ENCODE measurements at regions not wholly inside any gene's neighbourhood (a gene's known extent, or its start where the extent isn't known, plus 50 kb on each side); places are given as distances from the start of the nearest gene placed in this dataset.

DNA sequence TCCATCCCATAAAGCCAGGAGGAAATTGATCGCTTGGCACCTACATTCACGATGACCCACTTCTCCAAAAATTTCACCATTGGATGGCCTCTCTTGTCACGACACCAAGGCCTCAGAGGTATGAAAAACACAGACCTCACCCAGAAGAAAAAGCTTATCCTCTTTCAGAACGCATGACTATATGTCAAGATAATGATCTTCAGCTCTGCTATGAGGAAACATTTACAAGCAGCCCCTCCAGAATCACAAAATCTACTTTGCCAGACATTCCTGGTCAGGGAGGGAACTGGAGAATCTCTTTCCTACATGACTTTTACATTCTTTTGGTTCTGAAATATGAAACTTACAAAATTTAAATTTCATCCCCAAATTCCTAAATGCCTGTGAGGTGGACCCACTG lies 122.7 kb downstream of the WNT5A start:
- H3K9me3 ChIP-seq (ENCODE audit: insufficient read depth, low read depth, low read length) = no peaks in the 10 kb centered on the region
- no peaks in the 10 kb centered on the region for H3K79me2 ChIP-seq (ENCODE audit: insufficient read depth, low read length)
- no peaks in the 10 kb centered on the region for H4K20me1 ChIP-seq (ENCODE audit: insufficient read depth, low read length, poor library complexity, severe bottlenecking)
- H3K4me1 ChIP-seq (ENCODE audit: insufficient read depth, low read length, poor library complexity, severe bottlenecking) = no peaks in the 10 kb centered on the region
- H3F3A ChIP-seq (ENCODE audit: low read depth) = no peaks in the 10 kb centered on the region
- no peaks in the 10 kb centered on the region for H3K36me3 ChIP-seq (ENCODE audit: insufficient read depth, low read length)
- no peak overlapping the region for H3K9ac ChIP-seq (ENCODE audit: low read depth, low read length, poor library complexity, severe bottlenecking)
- no peak overlapping the region for H3K4me3 ChIP-seq (ENCODE audit: low read length, poor library complexity, severe bottlenecking)
- no peaks in the 10 kb centered on the region for H3K9me2 ChIP-seq (replicated peaks; ENCODE audit: low read depth, low read length)
- H3K27me3 ChIP-seq (ENCODE audit: insufficient read depth, low read length, poor library complexity, severe bottlenecking) = no peaks in the 10 kb centered on the region
- no peak overlapping the region for H3K4me2 ChIP-seq (ENCODE audit: low read depth, low read length, poor library complexity, severe bottlenecking)
- TF ChIP-seq, protein P1, sequence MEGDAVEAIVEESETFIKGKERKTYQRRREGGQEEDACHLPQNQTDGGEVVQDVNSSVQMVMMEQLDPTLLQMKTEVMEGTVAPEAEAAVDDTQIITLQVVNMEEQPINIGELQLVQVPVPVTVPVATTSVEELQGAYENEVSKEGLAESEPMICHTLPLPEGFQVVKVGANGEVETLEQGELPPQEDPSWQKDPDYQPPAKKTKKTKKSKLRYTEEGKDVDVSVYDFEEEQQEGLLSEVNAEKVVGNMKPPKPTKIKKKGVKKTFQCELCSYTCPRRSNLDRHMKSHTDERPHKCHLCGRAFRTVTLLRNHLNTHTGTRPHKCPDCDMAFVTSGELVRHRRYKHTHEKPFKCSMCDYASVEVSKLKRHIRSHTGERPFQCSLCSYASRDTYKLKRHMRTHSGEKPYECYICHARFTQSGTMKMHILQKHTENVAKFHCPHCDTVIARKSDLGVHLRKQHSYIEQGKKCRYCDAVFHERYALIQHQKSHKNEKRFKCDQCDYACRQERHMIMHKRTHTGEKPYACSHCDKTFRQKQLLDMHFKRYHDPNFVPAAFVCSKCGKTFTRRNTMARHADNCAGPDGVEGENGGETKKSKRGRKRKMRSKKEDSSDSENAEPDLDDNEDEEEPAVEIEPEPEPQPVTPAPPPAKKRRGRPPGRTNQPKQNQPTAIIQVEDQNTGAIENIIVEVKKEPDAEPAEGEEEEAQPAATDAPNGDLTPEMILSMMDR (conservative IDR thresholded peaks at IDR 0.05; ENCODE audit: low read length) = no peak
- no peak for TF ChIP-seq EZH2phosphoT487 (IDR thresholded peaks at IDR 0.05; ENCODE audit: borderline replicate concordance)
- H2AFZ ChIP-seq (ENCODE audit: low read length) = no peak overlapping the region

DNA sequence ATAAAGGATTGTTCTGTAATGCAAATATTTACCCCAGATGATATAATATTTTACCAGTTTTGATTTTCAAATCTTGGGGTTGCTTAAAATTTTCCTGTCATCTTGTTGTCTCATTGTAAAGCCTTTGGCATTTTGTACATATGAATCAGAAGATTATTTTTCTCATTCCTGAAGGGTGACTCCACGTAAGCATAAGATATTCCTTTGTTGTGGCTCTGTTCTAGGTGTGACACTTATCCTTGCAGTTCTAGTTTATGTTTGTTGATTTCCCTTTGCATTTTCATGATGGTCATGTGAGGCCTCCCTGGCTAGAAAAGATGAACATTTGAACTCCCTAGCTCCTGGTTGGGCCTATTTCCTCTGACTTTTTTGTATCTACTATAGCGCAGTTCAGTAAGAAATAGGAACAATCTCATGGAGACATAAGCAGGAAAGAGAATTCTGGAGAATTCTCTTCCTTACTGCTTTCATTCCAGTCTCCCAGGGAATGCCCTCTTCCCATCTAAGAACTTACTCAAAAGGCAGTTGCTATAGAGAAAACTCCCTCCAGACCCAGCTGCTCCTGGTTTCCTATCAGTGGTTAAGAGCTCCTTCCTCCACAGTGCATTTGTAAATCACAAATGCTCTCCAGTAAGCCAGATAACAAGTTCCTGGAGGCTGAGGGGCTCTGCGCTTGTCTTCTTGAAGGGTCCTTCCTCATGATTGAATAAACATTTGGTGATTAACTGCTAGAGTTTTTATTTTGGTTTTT lies 124.7 kb downstream of the WNT5A start:
- H3K79me2 ChIP-seq (ENCODE audit: insufficient read depth, low read length) = no peaks in the 10 kb centered on the region
- H3K4me1 ChIP-seq (ENCODE audit: insufficient read depth, low read length, poor library complexity, severe bottlenecking) = no peaks in the 10 kb centered on the region
- H3K4me2 ChIP-seq (ENCODE audit: low read depth, low read length, poor library complexity, severe bottlenecking) = no peak overlapping the region
- no peaks in the 10 kb centered on the region for H3F3A ChIP-seq (ENCODE audit: low read depth)
- no peak overlapping the region for H2AFZ ChIP-seq (ENCODE audit: low read length)
- H3K9me3 ChIP-seq (ENCODE audit: insufficient read depth, low read depth, low read length) = no peaks in the 10 kb centered on the region
- no peaks in the 10 kb centered on the region for H3K27me3 ChIP-seq (ENCODE audit: insufficient read depth, low read length, poor library complexity, severe bottlenecking)
- no peak for TF ChIP-seq EZH2phosphoT487 (IDR thresholded peaks at IDR 0.05; ENCODE audit: borderline replicate concordance)
- TF ChIP-seq, protein P1 (conservative IDR thresholded peaks at IDR 0.05; ENCODE audit: low read length) = no peak
- H3K9ac ChIP-seq (ENCODE audit: low read depth, low read length, poor library complexity, severe bottlenecking) = no peak overlapping the region
- no peak overlapping the region for H3K4me3 ChIP-seq (ENCODE audit: low read length, poor library complexity, severe bottlenecking)
- H4K20me1 ChIP-seq (ENCODE audit: insufficient read depth, low read length, poor library complexity, severe bottlenecking) = no peaks in the 10 kb centered on the region
- no peaks in the 10 kb centered on the region for H3K9me2 ChIP-seq (replicated peaks; ENCODE audit: low read depth, low read length)
- no peaks in the 10 kb centered on the region for H3K36me3 ChIP-seq (ENCODE audit: insufficient read depth, low read length)

DNA sequence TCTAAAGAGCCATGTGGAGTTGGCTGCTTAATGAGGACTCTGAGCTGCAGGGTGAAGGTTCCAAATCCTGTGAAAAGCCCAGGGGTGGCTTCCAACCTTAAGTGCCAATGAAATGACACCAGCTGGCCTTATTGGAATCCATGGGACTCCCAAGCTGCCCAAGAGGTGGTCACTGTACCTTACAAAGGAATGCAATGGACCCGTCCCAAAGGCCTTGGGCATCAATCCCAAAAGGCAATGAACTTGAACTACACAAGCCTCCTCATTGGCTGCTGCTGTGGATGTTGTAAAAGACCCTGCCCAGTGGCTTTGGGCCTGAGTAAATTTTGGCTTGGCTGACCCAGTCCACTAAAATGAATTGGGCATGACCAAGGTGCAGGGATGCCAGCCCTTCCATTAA lies 129.3 kb downstream of the WNT5A start:
- H3K4me3 ChIP-seq (ENCODE audit: low read length, poor library complexity, severe bottlenecking) = no peak overlapping the region
- no peaks in the 10 kb centered on the region for H4K20me1 ChIP-seq (ENCODE audit: insufficient read depth, low read length, poor library complexity, severe bottlenecking)
- no peaks in the 10 kb centered on the region for H3K9me2 ChIP-seq (replicated peaks; ENCODE audit: low read depth, low read length)
- no peaks in the 10 kb centered on the region for H3K79me2 ChIP-seq (ENCODE audit: insufficient read depth, low read length)
- H3F3A ChIP-seq (ENCODE audit: low read depth) = no peaks in the 10 kb centered on the region
- no peak overlapping the region for H3K4me2 ChIP-seq (ENCODE audit: low read depth, low read length, poor library complexity, severe bottlenecking)
- no peaks in the 10 kb centered on the region for H3K9me3 ChIP-seq (ENCODE audit: insufficient read depth, low read depth, low read length)
- H2AFZ ChIP-seq (ENCODE audit: low read length) = no peak overlapping the region
- H3K27me3 ChIP-seq (ENCODE audit: insufficient read depth, low read length, poor library complexity, severe bottlenecking) = no peaks in the 10 kb centered on the region
- H3K36me3 ChIP-seq (ENCODE audit: insufficient read depth, low read length) = no peaks in the 10 kb centered on the region
- no peak for TF ChIP-seq EZH2phosphoT487 (IDR thresholded peaks at IDR 0.05; ENCODE audit: borderline replicate concordance)
- TF ChIP-seq, protein P1 (conservative IDR thresholded peaks at IDR 0.05; ENCODE audit: low read length) = no peak
- H3K4me1 ChIP-seq (ENCODE audit: insufficient read depth, low read length, poor library complexity, severe bottlenecking) = no peaks in the 10 kb centered on the region
- H3K9ac ChIP-seq (ENCODE audit: low read depth, low read length, poor library complexity, severe bottlenecking) = no peak overlapping the region

Measured in Loucy (cell line).